Ascending aorta (tissue), 2 donors: ENCODE measurements at regions not wholly inside any gene's neighbourhood (a gene's known extent, or its start where the extent isn't known, plus 50 kb on each side); places are given as distances from the start of the nearest gene placed in this dataset.

Experiments
- DNase-seq, 2 donors: peaks; one replicate each; pipeline ENCODE4 v3.0.0-alpha.2; 2019; ENCODE audit warnings: low spot score in 2 of 2
- H3K27ac ChIP-seq, 2 donors: fragments of 200-600 bp; sonication (generic); one replicate each; pipeline ENCODE4 v1.5.1; 2016 to 2017; ENCODE audit warnings: mild to moderate bottlenecking in 1 of 2
- H3K27me3 ChIP-seq: fragments of 200-600 bp; sonication (generic); one replicate; pipeline ENCODE4 v1.5.1; 2017
- H3K36me3 ChIP-seq, 2 donors: fragments of 200-600 bp; sonication (generic); one replicate each; pipeline ENCODE4 v1.5.1; 2016
- H3K4me1 ChIP-seq, 2 donors: fragments of 200-600 bp; sonication (generic); one replicate each; pipeline ENCODE4 v1.5.1; 2016 to 2017; ENCODE audit warnings: mild to moderate bottlenecking in 1 of 2
- H3K4me3 ChIP-seq, 2 donors: fragments of 200-600 bp; sonication (generic); one replicate each; pipeline ENCODE4 v1.5.1; 2016 to 2017; ENCODE audit warnings: mild to moderate bottlenecking in 1 of 2
- H3K9me3 ChIP-seq, 2 donors: fragments of 200-600 bp; sonication (generic); one replicate each; pipeline ENCODE4 v1.5.1; 2016
- intact Hi-C: fragments of 100-400 bp; cut with DNase I; formaldehyde crosslinking; loops from one replicate; pipeline ENCODE4 v1.15.1; 2023
- TF ChIP-seq, protein P1 (sequence below), 3 experiments: fragments of 200-600 bp in 2 of 3; fragments of 450-650 bp in 1 of 3; sonication (generic) in 2 of 3; IDR thresholded peaks; one replicate each; pipeline ENCODE4 v1.5.1; 2016 to 2019; ENCODE audit warnings: antibody characterized with exemption in 3 of 3, mild to moderate bottlenecking in 1 of 3, moderate library complexity in 1 of 3

DNA sequence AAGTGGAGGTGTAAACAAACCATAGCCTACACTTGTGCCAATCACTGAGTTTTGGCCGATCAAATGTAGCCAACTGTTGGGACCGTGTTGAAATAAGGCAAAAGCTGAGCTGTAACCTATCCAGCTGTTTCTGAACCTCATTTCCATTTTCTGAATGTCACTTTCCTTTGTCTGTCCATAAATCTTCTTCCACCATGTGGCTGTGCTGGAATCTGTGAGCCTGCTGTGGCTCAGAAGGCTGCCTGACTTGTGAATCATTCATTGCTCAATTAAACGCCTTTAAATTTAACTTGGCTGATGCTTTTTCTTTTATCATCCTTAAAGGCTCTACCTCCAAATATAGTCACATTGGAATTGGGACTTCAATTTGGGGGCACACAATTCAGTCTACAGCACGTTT, 203.1 kb upstream of the MPPED2 start:
- Histone ChIP-seq H3K27ac (peak overlapping the region; percentile 18 to 39), H3K36me3 (no peaks in the 10 kb centered on the region), H3K9me3 (peaks cover 0 to 3% of the 10 kb centered on the region in 2 donors), H3K4me1 (peaks cover 0 to 4% of the 10 kb centered on the region in 2 donors), H3K27me3 (no peaks in the 10 kb centered on the region), H3K4me3 (no peak overlapping the region)
- DNase-seq = no peak
- TF ChIP-seq, protein P1, sequence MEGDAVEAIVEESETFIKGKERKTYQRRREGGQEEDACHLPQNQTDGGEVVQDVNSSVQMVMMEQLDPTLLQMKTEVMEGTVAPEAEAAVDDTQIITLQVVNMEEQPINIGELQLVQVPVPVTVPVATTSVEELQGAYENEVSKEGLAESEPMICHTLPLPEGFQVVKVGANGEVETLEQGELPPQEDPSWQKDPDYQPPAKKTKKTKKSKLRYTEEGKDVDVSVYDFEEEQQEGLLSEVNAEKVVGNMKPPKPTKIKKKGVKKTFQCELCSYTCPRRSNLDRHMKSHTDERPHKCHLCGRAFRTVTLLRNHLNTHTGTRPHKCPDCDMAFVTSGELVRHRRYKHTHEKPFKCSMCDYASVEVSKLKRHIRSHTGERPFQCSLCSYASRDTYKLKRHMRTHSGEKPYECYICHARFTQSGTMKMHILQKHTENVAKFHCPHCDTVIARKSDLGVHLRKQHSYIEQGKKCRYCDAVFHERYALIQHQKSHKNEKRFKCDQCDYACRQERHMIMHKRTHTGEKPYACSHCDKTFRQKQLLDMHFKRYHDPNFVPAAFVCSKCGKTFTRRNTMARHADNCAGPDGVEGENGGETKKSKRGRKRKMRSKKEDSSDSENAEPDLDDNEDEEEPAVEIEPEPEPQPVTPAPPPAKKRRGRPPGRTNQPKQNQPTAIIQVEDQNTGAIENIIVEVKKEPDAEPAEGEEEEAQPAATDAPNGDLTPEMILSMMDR (IDR thresholded peaks at IDR 0.05) = no peak
- intact Hi-C loops = no loop called here

DNA sequence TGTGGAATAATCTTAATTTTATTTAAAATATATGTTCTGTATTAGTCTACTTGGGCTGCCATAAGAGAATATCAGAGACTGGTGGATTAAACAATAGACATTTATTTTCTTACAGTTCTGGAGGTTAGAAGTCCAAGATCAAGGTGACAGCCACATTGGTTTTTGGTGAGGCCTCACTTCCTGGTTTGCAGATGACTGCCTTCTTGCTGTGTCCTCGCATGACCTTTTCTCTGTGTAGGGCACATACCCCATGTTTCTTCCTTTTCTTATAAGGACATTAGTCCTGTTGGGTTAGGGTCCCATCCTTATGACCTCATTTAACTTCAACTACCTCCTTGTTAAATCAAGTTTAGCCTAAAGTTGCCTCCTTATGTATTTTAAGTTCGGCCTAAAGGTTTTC, 202.7 kb upstream of the MPPED2 start:
- Histone ChIP-seq H3K36me3 (no peaks in the 10 kb centered on the region), H3K27ac (peak overlapping the region; percentile 18 to 39), H3K4me1 (peaks cover 0 to 4% of the 10 kb centered on the region in 2 donors), H3K27me3 (no peaks in the 10 kb centered on the region), H3K4me3 (no peak overlapping the region), H3K9me3 (peaks cover 0 to 3% of the 10 kb centered on the region in 2 donors)
- no peak for DNase-seq
- intact Hi-C loops = no loop called here
- TF ChIP-seq, protein P1 (IDR thresholded peaks at IDR 0.05) = no peak

DNA sequence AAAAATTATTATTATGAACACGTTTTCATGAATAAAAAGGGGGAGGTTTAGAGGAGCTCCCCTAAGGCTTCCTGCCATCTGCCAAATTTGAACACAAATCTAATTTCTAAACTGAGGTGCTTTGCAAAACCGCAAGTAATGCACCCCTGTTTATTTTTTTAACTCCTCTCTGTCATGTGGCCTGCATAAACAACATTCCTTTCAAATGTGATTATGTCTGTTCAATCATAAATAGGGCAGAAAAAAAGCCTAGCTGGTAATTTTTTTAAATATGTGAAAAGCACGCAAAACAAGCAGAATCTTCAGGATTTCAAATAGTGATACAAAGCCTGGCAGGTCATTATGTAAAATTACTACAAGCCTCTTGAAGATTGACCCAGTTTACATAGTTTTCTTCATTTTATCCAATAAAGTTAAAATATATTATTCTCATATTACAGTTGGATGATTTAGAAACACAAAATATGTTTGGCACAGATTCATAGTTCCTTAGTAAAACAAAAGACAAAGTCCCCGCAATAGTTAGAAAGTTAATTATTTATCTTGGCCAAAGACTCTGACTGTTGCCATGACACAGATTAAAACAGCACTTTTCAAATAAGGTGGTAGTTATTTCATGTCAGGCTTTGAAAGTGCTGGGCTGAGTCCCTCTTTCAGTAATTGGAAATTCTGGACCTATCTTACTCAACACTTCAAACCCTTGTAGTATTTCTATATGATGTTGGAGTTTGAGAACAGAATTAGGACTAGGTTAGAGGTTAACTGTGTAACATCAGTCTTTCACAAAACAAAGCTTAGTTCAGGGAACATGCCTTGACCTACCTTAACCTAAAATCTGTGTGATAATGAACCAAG, 200.3 kb upstream of the MPPED2 start:
- intact Hi-C loops = no loop called here
- Histone ChIP-seq H3K27ac (no peak overlapping the region), H3K4me3 (no peak overlapping the region), H3K9me3 (no peaks in the 10 kb centered on the region), H3K27me3 (no peaks in the 10 kb centered on the region), H3K36me3 (no peaks in the 10 kb centered on the region), H3K4me1 (peaks cover 0 to 4% of the 10 kb centered on the region in 2 donors)
- TF ChIP-seq, protein P1 (IDR thresholded peaks at IDR 0.05) = no peak
- no peak for DNase-seq

DNA sequence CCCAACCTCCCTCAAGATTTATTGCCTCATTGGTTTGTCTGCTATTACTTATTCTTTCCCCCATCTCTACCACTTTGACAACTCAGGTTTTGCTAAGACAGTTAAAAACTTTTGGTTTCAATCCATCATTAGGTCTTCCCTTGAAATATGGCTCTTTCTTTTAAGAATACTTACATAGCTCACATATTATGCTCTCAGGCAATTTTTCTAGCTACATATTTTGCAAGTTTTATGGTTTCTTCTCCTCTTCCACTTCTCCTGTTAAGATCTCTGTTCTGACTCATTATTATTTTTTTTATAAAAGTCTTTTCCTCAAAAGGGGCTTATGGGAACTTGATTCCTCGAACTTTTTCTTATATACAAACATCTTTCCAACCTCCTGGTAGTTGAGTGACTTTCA, 192.4 kb upstream of the MPPED2 start:
- intact Hi-C loops = loop anchor here (10.0 kb wide), 1 partner anchor 454 kb away; the partner anchor contains the start of gene ARL14EP
- TF ChIP-seq, protein P1 (IDR thresholded peaks at IDR 0.05) = no peak
- Histone ChIP-seq H3K4me1 (peaks cover 0 to 14% of the 10 kb centered on the region in 2 donors), H3K27me3 (no peaks in the 10 kb centered on the region), H3K9me3 (no peaks in the 10 kb centered on the region), H3K27ac (no peak overlapping the region), H3K36me3 (no peaks in the 10 kb centered on the region), H3K4me3 (no peak overlapping the region)
- no peak for DNase-seq

DNA sequence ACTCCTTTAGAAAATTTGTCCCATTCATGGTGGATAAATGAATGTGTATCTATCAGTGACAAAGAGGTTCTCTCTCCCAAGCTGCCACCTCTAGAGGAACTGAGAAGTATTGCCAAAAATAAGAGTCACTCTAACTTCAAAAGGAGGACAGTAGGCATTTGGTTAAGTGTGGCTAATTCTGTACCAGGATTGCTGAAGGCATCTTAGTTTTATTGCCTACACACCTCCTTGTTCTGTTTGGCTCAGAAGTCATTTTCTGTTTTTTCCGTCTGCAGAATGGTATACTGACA, 189.0 kb upstream of the MPPED2 start:
- Histone ChIP-seq H3K9me3 (no peaks in the 10 kb centered on the region), H3K27ac (peak overlapping the region in 1 of 2 donors; percentile 35), H3K4me1 (peaks cover 0 to 15% of the 10 kb centered on the region in 2 donors), H3K27me3 (no peaks in the 10 kb centered on the region), H3K4me3 (no peak overlapping the region), H3K36me3 (no peaks in the 10 kb centered on the region)
- TF ChIP-seq, protein P1 (IDR thresholded peaks at IDR 0.05) = no peak
- DNase-seq = no peak
- intact Hi-C loops = loop anchor here (10.0 kb wide), 1 partner anchor 450 kb away; the partner anchor contains the start of gene ARL14EP
